ENCODE measurements at regions not wholly inside any gene's neighbourhood (a gene's known extent, or its start where the extent isn't known, plus 50 kb on each side); places are given as distances from the start of the nearest gene placed in this dataset.

- Histone ChIP-seq H3K9me3 (no peaks in the 10 kb centered on the region), H3K36me3 (no peaks in the 10 kb centered on the region), H3K27me3 (peaks cover 5% of the 10 kb centered on the region; the same call in 1 of the 2 replicates), H3K4me3 (ENCODE audit: low read depth, low read length) (no peak overlapping the region), H3K4me1 (no peaks in the 10 kb centered on the region)
- no peak for DNase-seq
- no peak for TF ChIP-seq CTCF (IDR thresholded peaks at IDR 0.05; ENCODE audit: low read depth, low read length)
Observed at GRCh38 chr5:115022303-115022702, 147.4 kb downstream of the TRIM36 start.

- no peak for DNase-seq
- H3K4me3 ChIP-seq (ENCODE audit: low read depth, low read length), result no peak overlapping the region
- no peaks in the 10 kb centered on the region for H3K36me3 ChIP-seq
- H3K9me3 ChIP-seq, result no peaks in the 10 kb centered on the region
- no peaks in the 10 kb centered on the region for H3K4me1 ChIP-seq
- peaks cover 2% of the 10 kb centered on the region; the same call in 1 of the 2 replicates for H3K27me3 ChIP-seq
- TF ChIP-seq CTCF (IDR thresholded peaks at IDR 0.05; ENCODE audit: low read depth, low read length), result no peak
Observed at GRCh38 chr5:115016646-115017045, 153.1 kb downstream of the TRIM36 start.

- H3K36me3 ChIP-seq, result no peaks in the 10 kb centered on the region
- no peak overlapping the region for H3K4me3 ChIP-seq (ENCODE audit: low read depth, low read length)
- no peak for DNase-seq
- no peaks in the 10 kb centered on the region for H3K27me3 ChIP-seq
- no peaks in the 10 kb centered on the region for H3K4me1 ChIP-seq
- TF ChIP-seq CTCF (IDR thresholded peaks at IDR 0.05; ENCODE audit: low read depth, low read length), result no peak
- no peaks in the 10 kb centered on the region for H3K9me3 ChIP-seq
Observed at GRCh38 chr5:114999176-114999575, 170.5 kb downstream of the TRIM36 start.

- H3K27me3 ChIP-seq, result no peaks in the 10 kb centered on the region
- no peaks in the 10 kb centered on the region for H3K36me3 ChIP-seq
- DNase-seq, result no peak
- no peak overlapping the region for H3K4me3 ChIP-seq (ENCODE audit: low read depth, low read length)
- H3K4me1 ChIP-seq, result no peaks in the 10 kb centered on the region
- TF ChIP-seq CTCF (IDR thresholded peaks at IDR 0.05; ENCODE audit: low read depth, low read length), result no peak
- no peaks in the 10 kb centered on the region for H3K9me3 ChIP-seq
Observed at GRCh38 chr5:114989512-114989911, 180.2 kb downstream of the TRIM36 start.

- Histone ChIP-seq H3K4me3 (ENCODE audit: low read depth, low read length) (no peak overlapping the region), H3K36me3 (no peaks in the 10 kb centered on the region), H3K9me3 (no peaks in the 10 kb centered on the region), H3K4me1 (no peaks in the 10 kb centered on the region), H3K27me3 (no peaks in the 10 kb centered on the region)
- DNase-seq, result no peak
- no peak for TF ChIP-seq CTCF (IDR thresholded peaks at IDR 0.05; ENCODE audit: low read depth, low read length)
Observed at GRCh38 chr5:114988096-114988495, 181.6 kb downstream of the TRIM36 start.

- H3K27me3 ChIP-seq, result no peaks in the 10 kb centered on the region
- no peak overlapping the region for H3K4me3 ChIP-seq (ENCODE audit: low read depth, low read length)
- TF ChIP-seq CTCF (IDR thresholded peaks at IDR 0.05; ENCODE audit: low read depth, low read length), result no peak
- no peaks in the 10 kb centered on the region for H3K36me3 ChIP-seq
- no peak for DNase-seq
- no peaks in the 10 kb centered on the region for H3K4me1 ChIP-seq
- no peaks in the 10 kb centered on the region for H3K9me3 ChIP-seq
Observed at GRCh38 chr5:114984796-114985195, 184.9 kb downstream of the TRIM36 start.

Data from BE2C (cell line).